ENCODE measurements at regions not wholly inside any gene's neighbourhood (a gene's known extent, or its start where the extent isn't known, plus 50 kb on each side); places are given as distances from the start of the nearest gene placed in this dataset.

GRCh38 chr20:54272901-54273488 lies 65.1 kb downstream of the PFDN4 start:
- no peak for DNase-seq (ENCODE audit: extremely low read depth, insufficient read length)
- Histone ChIP-seq H3K27me3 (replicated peaks; ENCODE audit: control insufficient read depth, insufficient read depth, low read length) (no peaks in the 10 kb centered on the region; the same call in 1 of the 2 replicates), H3K4me3 (replicated peaks; ENCODE audit: low read depth, low read length) (no peak overlapping the region), H3K36me3 (ENCODE audit: control insufficient read depth, insufficient read depth, low read length) (no peaks in the 10 kb centered on the region)
- TF ChIP-seq CTCF (IDR thresholded peaks at IDR 0.05; ENCODE audit: insufficient read depth, low read length, poor library complexity, severe bottlenecking), result no peak

GRCh38 chr20:54275359-54276111 lies 67.6 kb downstream of the PFDN4 start:
- no peaks in the 10 kb centered on the region for H3K36me3 ChIP-seq (ENCODE audit: control insufficient read depth, insufficient read depth, low read length)
- H3K27me3 ChIP-seq (replicated peaks; ENCODE audit: control insufficient read depth, insufficient read depth, low read length), result no peaks in the 10 kb centered on the region
- DNase-seq (ENCODE audit: extremely low read depth, insufficient read length), result no peak
- TF ChIP-seq CTCF (IDR thresholded peaks at IDR 0.05; ENCODE audit: insufficient read depth, low read length, poor library complexity, severe bottlenecking), result no peak
- no peak overlapping the region for H3K4me3 ChIP-seq (replicated peaks; ENCODE audit: low read depth, low read length)

GRCh38 chr20:54276577-54277169 lies 68.8 kb downstream of the PFDN4 start:
- no peak for TF ChIP-seq CTCF (IDR thresholded peaks at IDR 0.05; ENCODE audit: insufficient read depth, low read length, poor library complexity, severe bottlenecking)
- Histone ChIP-seq H3K27me3 (replicated peaks; ENCODE audit: control insufficient read depth, insufficient read depth, low read length) (no peaks in the 10 kb centered on the region), H3K4me3 (replicated peaks; ENCODE audit: low read depth, low read length) (no peak overlapping the region), H3K36me3 (ENCODE audit: control insufficient read depth, insufficient read depth, low read length) (no peaks in the 10 kb centered on the region)
- DNase-seq (ENCODE audit: extremely low read depth, insufficient read length), result no peak

- no peak for DNase-seq (ENCODE audit: extremely low read depth, insufficient read length)
- TF ChIP-seq CTCF (IDR thresholded peaks at IDR 0.05; ENCODE audit: insufficient read depth, low read length, poor library complexity, severe bottlenecking), result no peak
- Histone ChIP-seq H3K36me3 (ENCODE audit: control insufficient read depth, insufficient read depth, low read length) (no peaks in the 10 kb centered on the region), H3K4me3 (replicated peaks; ENCODE audit: low read depth, low read length) (no peak overlapping the region), H3K27me3 (replicated peaks; ENCODE audit: control insufficient read depth, insufficient read depth, low read length) (no peaks in the 10 kb centered on the region)
These were observed 70.4 kb downstream of the PFDN4 start for GRCh38 chr20:54278262-54278661.

- Histone ChIP-seq H3K4me3 (replicated peaks; ENCODE audit: low read depth, low read length) (no peak overlapping the region), H3K27me3 (replicated peaks; ENCODE audit: control insufficient read depth, insufficient read depth, low read length) (no peaks in the 10 kb centered on the region), H3K36me3 (ENCODE audit: control insufficient read depth, insufficient read depth, low read length) (no peaks in the 10 kb centered on the region)
- no peak for DNase-seq (ENCODE audit: extremely low read depth, insufficient read length)
- no peak for TF ChIP-seq CTCF (IDR thresholded peaks at IDR 0.05; ENCODE audit: insufficient read depth, low read length, poor library complexity, severe bottlenecking)
These were observed 74.7 kb downstream of the PFDN4 start for GRCh38 chr20:54282625-54283024.
